ENCODE measurements at regions not wholly inside any gene's neighbourhood (a gene's known extent, or its start where the extent isn't known, plus 50 kb on each side); places are given as distances from the start of the nearest gene placed in this dataset.

GRCh38 chr10:124214610-124215375 lies 121.4 kb upstream of the CHST15 start:
- no peak overlapping the region for H3K9ac ChIP-seq (ENCODE audit: low read length)
- no peak overlapping the region for H4K12ac ChIP-seq (ENCODE audit: low read depth, low read length)
- H4K8ac ChIP-seq (ENCODE audit: low read depth, low read length) = no peak overlapping the region
- no peaks in the 10 kb centered on the region for H3K79me1 ChIP-seq (ENCODE audit: low read length)
- WGBS (ENCODE audit: extremely low coverage, insufficient coverage, insufficient read length) = no CpG with 5 or more reads among the region's 9 CpGs
- no peak overlapping the region for H2AK5ac ChIP-seq (ENCODE audit: low read length)
- no peak overlapping the region for H2BK5ac ChIP-seq (ENCODE audit: low read depth, low read length, poor library complexity)
- no peak overlapping the region for H3K18ac ChIP-seq (ENCODE audit: low read length)
- H4K91ac ChIP-seq (ENCODE audit: low read depth, low read length) = no peak overlapping the region
- H3K4me2 ChIP-seq (ENCODE audit: low read length) = no peak overlapping the region
- H3K23ac ChIP-seq (ENCODE audit: low read length) = no peak overlapping the region
- H3K4me3 ChIP-seq (ENCODE audit: low read depth, low read length) = no peak overlapping the region
- H2BK12ac ChIP-seq (ENCODE audit: low read length) = no peak overlapping the region
- H3K9me3 ChIP-seq (ENCODE audit: insufficient read depth, low read depth, low read length) = peaks cover 2% of the 10 kb centered on the region
- no peak for DNase-seq
- no peak overlapping the region for H2AFZ ChIP-seq (ENCODE audit: insufficient read depth, low read length, poor library complexity)
- H3K4me1 ChIP-seq (ENCODE audit: control insufficient read depth in 1 of 2, insufficient read depth in 2 of 2, low read length in 2 of 2) = no peaks in the 10 kb centered on the region
- H3K27me3 ChIP-seq (ENCODE audit: insufficient read depth, low read length) = no peaks in the 10 kb centered on the region
- H3K79me2 ChIP-seq (ENCODE audit: control insufficient read depth, insufficient read depth, low read length, poor library complexity) = no peaks in the 10 kb centered on the region
- no peak overlapping the region for H3K27ac ChIP-seq (ENCODE audit: low read depth, low read length)
- H3K14ac ChIP-seq (ENCODE audit: low read length) = no peak overlapping the region
- H2BK120ac ChIP-seq (ENCODE audit: insufficient read depth, low read length, poor library complexity) = no peak overlapping the region
- H3K4ac ChIP-seq (ENCODE audit: low read depth, low read length) = no peak overlapping the region
- H3K36me3 ChIP-seq (ENCODE audit: control insufficient read depth in 1 of 2, insufficient read depth in 2 of 2, low read length in 2 of 2) = no peaks in the 10 kb centered on the region

GRCh38 chr10:124213899-124214510 lies 120.6 kb upstream of the CHST15 start:
- Histone ChIP-seq H3K14ac (ENCODE audit: low read length) (no peak overlapping the region), H3K4me3 (ENCODE audit: low read depth, low read length) (no peak overlapping the region), H2BK12ac (ENCODE audit: low read length) (no peak overlapping the region), H3K79me2 (ENCODE audit: control insufficient read depth, insufficient read depth, low read length, poor library complexity) (no peaks in the 10 kb centered on the region), H4K8ac (ENCODE audit: low read depth, low read length) (no peak overlapping the region), H3K4me1 (ENCODE audit: control insufficient read depth in 1 of 2, insufficient read depth in 2 of 2, low read length in 2 of 2) (no peaks in the 10 kb centered on the region), H2BK5ac (ENCODE audit: low read depth, low read length, poor library complexity) (no peak overlapping the region), H2AFZ (ENCODE audit: insufficient read depth, low read length, poor library complexity) (no peak overlapping the region), H3K4me2 (ENCODE audit: low read length) (no peak overlapping the region), H3K9me3 (ENCODE audit: insufficient read depth, low read depth, low read length) (peaks cover 2% of the 10 kb centered on the region), H3K79me1 (ENCODE audit: low read length) (no peaks in the 10 kb centered on the region), H3K4ac (ENCODE audit: low read depth, low read length) (no peak overlapping the region), H4K12ac (ENCODE audit: low read depth, low read length) (no peak overlapping the region), H3K23ac (ENCODE audit: low read length) (no peak overlapping the region), H3K27me3 (ENCODE audit: insufficient read depth, low read length) (no peaks in the 10 kb centered on the region), H4K91ac (ENCODE audit: low read depth, low read length) (no peak overlapping the region), H2BK120ac (ENCODE audit: insufficient read depth, low read length, poor library complexity) (no peak overlapping the region), H2AK5ac (ENCODE audit: low read length) (no peak overlapping the region), H3K27ac (ENCODE audit: low read depth, low read length) (no peak overlapping the region), H3K36me3 (ENCODE audit: control insufficient read depth in 1 of 2, insufficient read depth in 2 of 2, low read length in 2 of 2) (no peaks in the 10 kb centered on the region), H3K9ac (ENCODE audit: low read length) (no peak overlapping the region), H3K18ac (ENCODE audit: low read length) (no peak overlapping the region)
- no peak for DNase-seq
- no CpG with 5 or more reads among the region's 9 CpGs for WGBS (ENCODE audit: extremely low coverage, insufficient coverage, insufficient read length)

- Histone ChIP-seq H4K12ac (ENCODE audit: low read depth, low read length) (no peak overlapping the region), H3K27ac (ENCODE audit: low read depth, low read length) (no peak overlapping the region), H3K27me3 (ENCODE audit: insufficient read depth, low read length) (no peaks in the 10 kb centered on the region), H3K4me2 (ENCODE audit: low read length) (no peak overlapping the region), H3K4ac (ENCODE audit: low read depth, low read length) (no peak overlapping the region), H2AFZ (ENCODE audit: insufficient read depth, low read length, poor library complexity) (no peak overlapping the region), H3K36me3 (ENCODE audit: control insufficient read depth in 1 of 2, insufficient read depth in 2 of 2, low read length in 2 of 2) (no peaks in the 10 kb centered on the region), H3K9ac (ENCODE audit: low read length) (no peak overlapping the region), H2AK5ac (ENCODE audit: low read length) (no peak overlapping the region), H4K91ac (ENCODE audit: low read depth, low read length) (no peak overlapping the region), H2BK12ac (ENCODE audit: low read length) (no peak overlapping the region), H3K4me3 (ENCODE audit: low read depth, low read length) (no peak overlapping the region), H3K79me2 (ENCODE audit: control insufficient read depth, insufficient read depth, low read length, poor library complexity) (no peaks in the 10 kb centered on the region), H3K23ac (ENCODE audit: low read length) (no peak overlapping the region), H3K4me1 (ENCODE audit: control insufficient read depth in 1 of 2, insufficient read depth in 2 of 2, low read length in 2 of 2) (no peaks in the 10 kb centered on the region), H3K18ac (ENCODE audit: low read length) (no peak overlapping the region), H3K79me1 (ENCODE audit: low read length) (no peaks in the 10 kb centered on the region), H2BK120ac (ENCODE audit: insufficient read depth, low read length, poor library complexity) (no peak overlapping the region), H3K9me3 (ENCODE audit: insufficient read depth, low read depth, low read length) (peaks cover 3% of the 10 kb centered on the region), H4K8ac (ENCODE audit: low read depth, low read length) (no peak overlapping the region), H3K14ac (ENCODE audit: low read length) (no peak overlapping the region), H2BK5ac (ENCODE audit: low read depth, low read length, poor library complexity) (no peak overlapping the region)
- peak; percentile 24 to 51 for DNase-seq
- no CpG with 5 or more reads among the region's 2 CpGs for WGBS (ENCODE audit: extremely low coverage, insufficient coverage, insufficient read length)
Measured at GRCh38 chr10:124213471-124213870, 120.1 kb upstream of the CHST15 start.

DNA sequence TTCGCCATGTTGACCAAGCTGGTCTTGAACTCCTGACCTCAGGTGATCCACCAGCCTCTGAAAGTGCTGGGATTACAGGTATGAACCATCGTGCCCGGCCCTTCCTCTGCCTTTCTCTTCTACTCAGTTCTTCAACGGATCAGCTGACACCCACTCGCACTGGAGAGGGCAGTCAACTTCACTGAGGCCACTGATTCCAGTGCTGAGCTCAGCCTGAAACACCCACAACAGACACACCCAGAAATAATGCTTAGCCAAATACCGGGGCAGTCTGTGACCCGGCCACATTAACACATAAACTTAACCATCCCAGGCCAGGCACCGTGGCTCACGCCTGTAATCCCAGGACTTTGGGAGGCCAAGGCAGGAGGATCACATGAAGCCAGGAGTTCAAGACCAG lies 119.3 kb upstream of the CHST15 start:
- no peak overlapping the region for H2AK5ac ChIP-seq (ENCODE audit: low read length)
- no peaks in the 10 kb centered on the region for H3K36me3 ChIP-seq (ENCODE audit: control insufficient read depth in 1 of 2, insufficient read depth in 2 of 2, low read length in 2 of 2)
- peaks cover 3% of the 10 kb centered on the region for H3K9me3 ChIP-seq (ENCODE audit: insufficient read depth, low read depth, low read length)
- H3K4me2 ChIP-seq (ENCODE audit: low read length) = no peak overlapping the region
- H3K4ac ChIP-seq (ENCODE audit: low read depth, low read length) = no peak overlapping the region
- H2BK120ac ChIP-seq (ENCODE audit: insufficient read depth, low read length, poor library complexity) = no peak overlapping the region
- H3K4me1 ChIP-seq (ENCODE audit: control insufficient read depth in 1 of 2, insufficient read depth in 2 of 2, low read length in 2 of 2) = no peaks in the 10 kb centered on the region
- H3K27me3 ChIP-seq (ENCODE audit: insufficient read depth, low read length) = no peaks in the 10 kb centered on the region
- no peak overlapping the region for H3K18ac ChIP-seq (ENCODE audit: low read length)
- no peaks in the 10 kb centered on the region for H3K79me2 ChIP-seq (ENCODE audit: control insufficient read depth, insufficient read depth, low read length, poor library complexity)
- H4K91ac ChIP-seq (ENCODE audit: low read depth, low read length) = no peak overlapping the region
- DNase-seq = no peak
- no peak overlapping the region for H3K9ac ChIP-seq (ENCODE audit: low read length)
- H3K79me1 ChIP-seq (ENCODE audit: low read length) = no peaks in the 10 kb centered on the region
- no peak overlapping the region for H4K8ac ChIP-seq (ENCODE audit: low read depth, low read length)
- no peak overlapping the region for H4K12ac ChIP-seq (ENCODE audit: low read depth, low read length)
- no peak overlapping the region for H3K4me3 ChIP-seq (ENCODE audit: low read depth, low read length)
- H3K23ac ChIP-seq (ENCODE audit: low read length) = no peak overlapping the region
- no peak overlapping the region for H3K14ac ChIP-seq (ENCODE audit: low read length)
- no peak overlapping the region for H3K27ac ChIP-seq (ENCODE audit: low read depth, low read length)
- H2AFZ ChIP-seq (ENCODE audit: insufficient read depth, low read length, poor library complexity) = no peak overlapping the region
- no peak overlapping the region for H2BK5ac ChIP-seq (ENCODE audit: low read depth, low read length, poor library complexity)
- WGBS (ENCODE audit: extremely low coverage, insufficient coverage, insufficient read length) = no CpG with 5 or more reads among the region's 9 CpGs
- no peak overlapping the region for H2BK12ac ChIP-seq (ENCODE audit: low read length)
